ENCODE measurements at regions not wholly inside any gene's neighbourhood (a gene's known extent, or its start where the extent isn't known, plus 50 kb on each side); places are given as distances from the start of the nearest gene placed in this dataset.
"Not testable (repeated sequence)": the region's sequence is repeated elsewhere in the genome, so short reads cannot be mapped to it uniquely, and the experiment has no call there.

DNA sequence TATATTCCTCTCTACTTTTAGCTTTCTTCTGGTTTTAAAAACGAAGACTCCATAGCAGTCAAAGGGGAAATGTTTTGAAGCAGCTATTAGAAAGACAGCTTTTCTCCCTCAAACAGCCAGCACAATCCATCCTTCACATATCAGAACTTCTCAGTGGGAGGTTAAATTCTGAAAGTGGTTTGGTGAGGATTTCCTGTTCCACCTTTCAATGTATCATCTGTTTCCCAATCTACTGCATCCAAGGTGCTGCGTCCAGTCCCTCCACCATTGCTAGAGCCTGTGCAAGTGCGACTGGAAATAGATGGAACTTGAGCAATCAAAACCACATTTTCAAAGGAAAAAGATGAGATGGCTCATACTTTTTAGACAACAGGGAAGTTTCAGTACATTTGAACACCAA is 508.3 kb upstream of the ARID1B start:
- no peak for DNase-seq

DNA sequence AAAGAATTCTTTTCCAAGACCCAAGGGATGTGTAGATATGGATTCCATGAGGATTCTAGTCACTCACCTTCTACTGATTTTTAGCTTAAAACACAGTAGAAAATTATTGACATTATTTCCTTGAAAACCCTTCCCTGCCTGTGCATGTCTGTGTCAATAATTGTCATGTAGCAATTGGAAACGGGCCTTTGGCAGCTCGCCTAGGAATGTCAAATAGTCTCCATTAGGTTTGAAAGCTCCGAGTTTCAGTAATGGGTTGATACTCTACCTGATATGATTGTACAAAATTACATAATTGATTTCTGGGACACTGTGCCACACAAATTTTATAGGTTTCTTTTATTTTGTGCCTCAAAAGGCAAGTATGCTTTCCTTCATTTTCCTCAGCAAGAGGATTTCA is 515.2 kb upstream of the ARID1B start:
- no peak for DNase-seq

DNA sequence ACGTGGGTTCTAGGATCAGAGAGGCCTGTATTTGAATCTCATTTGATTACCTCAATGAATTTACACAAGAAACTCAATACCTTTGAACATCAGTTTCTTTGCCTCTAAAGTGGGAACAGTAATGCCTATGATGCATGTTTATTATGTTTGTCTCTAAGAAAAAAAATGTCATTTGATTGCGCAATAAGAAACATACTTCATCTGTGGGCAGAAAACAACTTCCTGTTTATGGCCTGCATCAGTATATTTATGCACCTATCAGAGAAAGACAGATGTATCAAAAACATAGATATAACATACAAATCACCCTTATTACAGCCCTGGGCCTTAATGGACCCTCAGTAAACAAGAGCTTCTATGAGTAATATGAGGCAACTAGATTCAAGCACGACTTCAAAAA is 516.4 kb upstream of the ARID1B start:
- DNase-seq = no peak

DNA sequence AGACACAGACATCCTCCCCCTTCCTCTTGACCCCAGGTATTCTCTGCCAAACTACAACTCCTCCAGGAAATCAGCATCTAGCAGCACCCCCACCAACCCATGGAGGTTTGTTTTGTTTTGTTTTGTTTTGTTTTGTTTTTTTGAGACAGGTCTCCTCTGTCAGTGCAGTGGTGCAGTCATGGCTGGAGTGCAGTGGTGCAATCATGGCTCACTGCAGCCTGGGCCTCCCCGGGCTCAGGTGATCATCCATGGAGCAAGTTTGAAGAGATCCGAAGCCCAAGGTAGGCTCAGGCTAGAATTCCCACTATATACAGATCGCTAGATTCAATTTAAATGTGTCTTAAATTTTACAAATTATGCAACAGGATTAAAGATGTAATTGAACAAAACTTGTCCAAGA is 518.2 kb upstream of the ARID1B start:
- no peak for DNase-seq

DNA sequence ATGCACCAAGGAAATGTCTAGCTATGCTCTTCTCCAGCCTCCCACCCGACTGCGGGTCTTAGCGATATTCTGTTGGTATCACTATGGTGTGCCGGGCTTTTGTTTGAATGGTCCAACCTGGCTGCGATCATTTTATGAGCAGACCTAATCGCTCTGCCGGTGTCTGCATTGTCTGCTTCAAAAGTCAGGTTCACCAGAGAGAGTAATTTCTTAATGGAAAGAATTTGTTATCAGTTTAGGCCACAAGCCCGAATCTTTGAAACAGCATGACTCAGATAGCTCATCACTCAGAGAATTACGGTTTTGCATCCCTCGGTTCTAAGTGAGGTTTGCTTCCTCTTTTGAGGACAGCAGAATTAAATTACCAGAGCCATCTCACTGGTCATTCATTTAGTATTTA is 521.0 kb upstream of the ARID1B start:
- no peak for DNase-seq

DNA sequence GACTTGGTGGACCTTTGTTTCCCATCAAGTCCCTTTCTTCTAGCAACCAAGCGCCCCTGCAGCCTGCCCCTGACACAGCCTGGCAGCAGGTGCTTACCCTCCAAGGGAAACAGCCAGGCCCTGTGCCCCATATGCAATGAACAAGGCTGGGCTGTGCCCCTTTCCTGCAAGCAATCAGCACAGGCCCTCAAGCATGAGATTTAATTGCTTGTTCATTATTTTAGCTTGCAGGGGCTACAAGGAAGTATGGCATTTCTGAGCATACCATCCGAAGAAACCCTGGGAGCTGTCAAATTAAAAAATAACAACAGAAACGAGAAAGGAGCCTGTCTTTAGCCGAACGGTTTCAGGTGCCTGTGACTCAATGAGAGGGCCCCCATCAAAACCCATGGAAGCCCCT is 522.9 kb upstream of the ARID1B start:
- no peak for DNase-seq

DNA sequence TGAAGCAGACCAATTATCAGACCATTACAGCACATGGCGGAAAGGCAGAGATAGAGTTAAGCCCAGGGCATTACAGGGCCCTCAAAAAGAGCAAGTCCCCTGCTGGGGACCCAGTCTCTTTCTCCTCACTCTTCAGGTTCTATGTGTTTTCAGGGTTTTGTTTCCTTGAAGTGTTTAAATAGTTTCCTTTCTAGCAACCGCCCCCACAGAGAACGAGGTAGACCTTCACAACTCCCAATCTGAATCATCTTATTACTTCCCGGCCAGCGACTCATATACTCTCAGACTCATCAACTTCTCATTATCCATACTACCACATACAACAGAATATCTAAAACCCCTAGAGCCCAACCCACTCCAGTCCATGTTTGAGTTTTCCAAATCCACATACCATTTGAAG is 526.6 kb upstream of the ARID1B start:
- DNase-seq = peak; percentile 24

DNA sequence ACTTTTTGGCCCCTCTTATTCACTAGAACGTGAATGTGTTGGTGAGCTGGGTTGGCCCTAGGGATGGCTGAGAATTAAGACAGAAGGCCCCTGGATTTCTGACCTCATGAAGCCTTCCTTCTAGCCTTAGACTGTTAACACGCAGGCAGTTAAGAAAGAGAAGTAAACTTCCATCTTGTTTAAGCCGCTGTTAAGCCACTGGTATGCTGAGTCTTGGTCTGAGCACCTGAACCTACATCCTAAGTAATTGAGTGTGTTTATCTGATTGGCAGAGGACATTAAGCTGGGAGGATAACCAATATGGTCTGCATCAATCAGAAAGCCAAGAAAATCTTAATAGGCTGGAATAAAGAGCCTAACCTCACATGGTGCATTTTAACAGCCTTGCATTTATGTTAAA is 535.0 kb upstream of the ARID1B start:
- DNase-seq = no peak

DNA sequence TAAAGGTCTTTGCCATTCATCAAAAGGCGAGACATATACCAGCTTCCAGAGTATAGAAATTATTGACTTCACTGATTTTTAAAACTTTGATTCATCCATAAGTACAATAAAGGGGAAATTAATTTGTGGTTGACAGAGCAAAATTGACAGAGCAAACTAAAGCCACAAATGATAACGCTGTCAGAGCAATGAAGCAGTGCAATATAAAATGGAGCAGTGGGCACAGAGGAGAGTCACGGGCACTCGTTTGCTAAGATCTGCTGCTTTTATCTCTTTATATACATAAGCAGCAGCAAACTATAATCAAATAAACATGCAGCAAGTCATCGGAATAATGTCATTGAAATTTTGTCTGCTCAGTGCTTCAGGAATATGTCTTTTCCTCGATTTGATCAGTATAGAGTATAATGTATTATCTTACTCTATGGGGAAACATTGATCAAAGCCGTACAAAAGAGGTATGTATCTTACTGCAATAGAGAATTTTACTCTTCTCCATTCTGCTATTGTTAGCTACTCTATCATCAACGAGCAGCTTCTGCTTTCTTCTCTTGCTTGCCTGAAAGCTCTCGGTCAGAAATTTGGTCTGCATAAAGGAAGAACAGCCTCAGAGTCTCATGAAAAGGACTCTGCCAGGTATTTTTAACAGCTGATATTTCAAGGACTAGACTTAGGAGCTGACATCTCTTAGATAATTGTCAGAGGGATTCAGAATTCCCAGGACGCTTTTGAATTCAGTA is 546.0 kb upstream of the ARID1B start:
- no peak for DNase-seq

DNA sequence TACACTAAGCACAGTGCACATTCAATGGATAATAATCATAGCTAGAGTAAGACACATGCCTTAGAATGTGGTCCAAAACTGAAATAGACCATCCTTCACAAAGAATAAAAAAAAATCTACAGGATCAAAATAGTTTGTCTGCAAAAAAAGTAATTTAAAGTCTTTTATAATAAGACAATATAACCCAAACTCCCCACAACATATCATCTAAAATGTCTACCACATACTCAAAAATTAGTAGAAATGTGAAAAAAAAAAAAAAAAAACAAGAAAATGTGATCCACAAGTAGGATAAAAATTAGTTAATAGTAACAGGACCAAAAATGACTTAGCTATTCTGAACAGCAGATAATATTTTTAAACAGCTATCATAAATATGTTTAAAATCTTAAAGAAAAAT is 557.2 kb upstream of the ARID1B start:
- no peak for DNase-seq

DNA sequence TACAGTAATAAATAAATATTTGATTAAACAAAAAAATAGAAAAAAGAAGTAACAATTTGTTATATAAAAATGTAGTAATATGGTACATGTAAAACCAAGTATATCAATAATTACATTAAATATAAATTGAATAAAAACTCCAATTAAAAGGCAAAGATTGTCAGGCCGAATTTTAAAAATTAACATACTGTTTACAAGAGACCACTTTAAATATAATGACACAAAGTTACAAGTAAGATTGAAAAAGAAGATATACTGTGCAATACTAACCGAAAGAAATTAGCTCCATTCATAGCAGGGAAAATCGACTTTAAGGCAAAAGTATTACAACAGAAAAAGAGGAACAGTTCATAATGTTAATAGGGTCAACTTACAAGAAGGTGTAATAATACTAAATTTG is 571.5 kb upstream of the ARID1B start:
- DNase-seq = no peak

DNA sequence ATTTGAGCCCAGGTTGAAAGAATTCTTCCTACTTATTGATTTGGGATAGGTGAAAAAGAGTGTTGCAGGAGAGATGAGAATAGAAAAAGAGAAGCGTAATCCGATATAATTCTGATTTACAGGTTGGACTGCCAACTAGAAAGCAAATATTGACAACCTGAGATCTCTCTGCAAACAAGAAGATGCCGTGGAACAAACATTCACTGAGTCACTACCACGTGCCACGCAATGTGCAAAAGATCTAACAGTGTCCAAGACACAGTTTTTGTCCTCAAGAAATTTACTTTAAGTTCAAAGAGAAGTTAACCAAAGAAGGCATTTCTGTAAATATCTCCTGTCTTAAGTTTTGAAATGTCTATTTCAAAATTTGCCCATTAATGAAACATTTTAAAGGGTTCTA is 578.0 kb upstream of the ARID1B start:
- no peak for DNase-seq

DNA sequence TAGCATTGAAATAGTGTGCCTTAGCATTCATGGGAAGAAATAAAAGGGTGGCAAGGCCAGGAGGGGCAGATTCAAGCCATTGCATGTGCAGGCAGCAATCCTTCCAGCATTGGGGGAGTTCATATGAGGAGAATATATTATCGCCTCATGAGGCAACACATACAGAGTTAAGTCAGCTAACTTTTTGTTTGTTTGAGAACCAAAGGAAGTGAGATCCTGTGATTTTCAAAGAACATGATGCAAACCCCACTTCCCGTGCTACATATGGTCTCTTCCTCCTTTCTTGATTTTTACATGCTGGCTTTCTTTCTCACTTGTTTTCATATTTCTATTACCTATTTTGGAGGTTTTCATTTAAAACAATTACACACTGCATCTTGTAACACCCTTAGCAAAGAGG is 579.7 kb upstream of the ARID1B start:
- DNase-seq = no peak

DNA sequence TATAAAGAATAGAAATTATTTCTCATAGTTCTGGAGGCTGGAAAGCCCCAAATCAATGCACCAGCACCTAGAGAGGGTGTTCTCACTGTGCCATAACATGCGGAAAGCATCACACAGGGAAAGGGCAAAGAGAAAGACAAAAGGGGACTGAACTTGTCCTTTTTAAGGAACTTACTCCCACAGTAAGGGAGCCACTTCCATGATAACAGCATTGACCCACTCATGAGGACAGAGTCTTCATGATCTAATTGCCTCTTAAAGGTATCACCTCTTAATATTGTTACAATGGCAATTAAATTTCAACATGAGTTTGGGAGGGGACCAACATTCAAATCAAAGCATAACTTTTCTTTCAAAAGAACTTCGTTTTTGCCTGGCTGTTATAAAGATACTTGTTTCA is 582.2 kb upstream of the ARID1B start:
- DNase-seq = no peak

DNA sequence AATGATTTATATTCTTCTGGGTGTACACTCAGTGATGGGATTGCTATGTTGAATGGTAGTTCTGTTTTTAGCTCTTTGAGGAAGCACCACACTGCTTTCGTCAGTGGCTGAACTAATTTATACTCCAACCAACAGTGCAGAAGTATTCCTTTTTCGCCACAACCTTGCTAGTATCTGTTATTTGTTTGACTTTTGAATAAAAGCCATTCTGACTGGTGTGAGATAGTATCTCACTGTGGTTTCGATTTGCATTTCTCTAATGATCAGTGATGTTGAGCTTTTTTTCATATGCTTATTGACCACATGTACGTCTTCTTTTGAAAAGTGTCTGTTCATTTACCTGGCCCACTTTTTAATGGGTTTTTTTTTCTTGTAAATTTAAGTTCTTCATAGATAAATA is 583.8 kb upstream of the ARID1B start:
- DNase-seq = no peak

DNA sequence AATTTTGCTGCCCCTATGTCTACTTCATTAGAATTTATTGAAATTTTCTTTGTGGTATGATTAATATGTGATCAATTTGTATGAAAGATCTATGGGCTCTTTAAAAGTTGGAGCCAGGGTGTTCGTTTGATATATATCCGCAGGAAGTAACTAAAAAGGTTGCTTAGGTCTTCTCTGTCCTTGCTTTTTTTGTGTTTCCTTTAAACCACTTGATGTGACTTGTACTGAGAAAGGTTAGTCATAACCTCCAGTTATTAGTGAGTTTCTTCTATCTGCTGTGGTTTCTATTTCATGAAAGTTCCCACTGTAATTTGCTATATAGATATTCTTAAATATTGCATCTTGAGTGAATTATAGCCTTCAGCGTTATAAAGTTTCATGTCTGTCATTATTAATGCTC is 585.3 kb upstream of the ARID1B start:
- no peak for DNase-seq

DNA sequence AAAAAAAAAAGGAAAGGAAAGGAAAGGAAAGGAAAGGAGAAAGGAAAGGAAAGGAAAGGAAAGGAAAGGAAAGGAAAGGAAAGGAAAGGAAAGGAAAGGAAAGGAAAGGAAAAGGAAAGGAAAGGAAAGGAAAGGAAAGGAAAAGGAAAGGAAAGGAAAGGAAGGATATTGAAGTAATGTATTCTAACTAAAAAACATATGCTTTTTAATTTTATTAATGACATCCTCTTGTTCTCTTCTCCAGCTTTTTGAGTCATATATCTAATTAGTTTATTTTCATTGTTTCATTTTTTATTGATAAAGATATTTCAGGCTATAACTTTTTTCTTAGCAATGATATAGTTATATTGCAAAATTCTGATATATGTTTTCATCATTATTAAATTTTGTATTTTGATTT is 585.8 kb upstream of the ARID1B start:
- not testable (repeated sequence) for DNase-seq

DNA sequence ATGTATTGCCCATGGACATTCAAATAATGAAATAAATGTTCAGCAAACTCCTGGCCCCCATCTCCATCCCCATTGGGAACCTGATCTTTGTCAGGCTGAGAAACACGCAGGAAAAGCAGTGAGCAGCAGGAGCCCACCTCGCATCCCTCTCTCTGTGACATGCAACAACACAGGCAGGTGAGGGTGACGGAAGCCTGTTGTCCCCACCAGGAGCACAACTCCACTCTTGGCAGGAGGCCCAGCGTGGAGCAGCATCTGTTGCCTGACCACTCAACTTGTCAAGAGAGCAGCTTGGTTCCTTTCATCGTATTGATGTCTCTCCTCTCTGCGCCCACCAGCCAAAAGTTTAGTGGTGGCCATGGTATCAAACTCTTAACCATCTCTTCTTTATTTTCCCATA is 586.9 kb upstream of the ARID1B start:
- no peak for DNase-seq

DNA sequence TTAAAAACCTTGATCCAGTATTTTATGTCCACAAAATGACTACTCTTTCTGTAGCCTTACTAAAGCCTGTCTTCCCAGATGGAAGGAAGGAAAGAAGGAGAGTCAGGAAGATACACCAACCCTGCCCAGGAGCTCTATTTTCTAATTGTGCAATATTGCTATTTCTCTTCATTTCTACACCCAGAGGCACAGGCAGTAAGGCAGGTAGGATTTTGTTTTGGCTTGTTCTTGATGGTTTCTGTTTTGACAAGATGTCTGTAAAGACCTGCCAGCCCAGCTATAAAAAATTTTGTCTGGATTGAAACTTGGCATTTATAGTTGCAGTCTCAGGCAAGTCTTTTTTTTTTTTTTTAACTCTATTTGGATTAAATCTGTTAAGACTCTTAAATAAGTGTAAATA is 587.5 kb upstream of the ARID1B start:
- DNase-seq = no peak

DNA sequence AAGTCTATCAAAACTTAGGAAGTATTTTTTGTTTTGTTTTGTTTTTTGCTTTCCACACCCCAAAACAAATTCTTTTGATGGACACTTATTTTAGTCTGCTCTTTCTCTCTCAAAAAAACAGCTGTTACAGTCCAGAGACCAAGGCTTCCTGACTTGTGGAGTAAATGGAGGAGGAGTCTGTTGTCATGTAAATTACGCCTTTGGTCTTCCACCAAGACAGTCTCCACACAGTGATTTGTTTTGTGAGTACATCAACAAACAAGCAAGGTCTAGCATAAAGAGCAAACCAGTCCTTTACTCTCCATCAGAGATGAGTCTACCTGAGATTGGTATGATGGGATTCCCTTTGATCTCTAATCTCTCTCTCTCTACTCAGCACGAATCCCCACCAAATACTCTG is 588.0 kb upstream of the ARID1B start:
- no peak for DNase-seq

DNA sequence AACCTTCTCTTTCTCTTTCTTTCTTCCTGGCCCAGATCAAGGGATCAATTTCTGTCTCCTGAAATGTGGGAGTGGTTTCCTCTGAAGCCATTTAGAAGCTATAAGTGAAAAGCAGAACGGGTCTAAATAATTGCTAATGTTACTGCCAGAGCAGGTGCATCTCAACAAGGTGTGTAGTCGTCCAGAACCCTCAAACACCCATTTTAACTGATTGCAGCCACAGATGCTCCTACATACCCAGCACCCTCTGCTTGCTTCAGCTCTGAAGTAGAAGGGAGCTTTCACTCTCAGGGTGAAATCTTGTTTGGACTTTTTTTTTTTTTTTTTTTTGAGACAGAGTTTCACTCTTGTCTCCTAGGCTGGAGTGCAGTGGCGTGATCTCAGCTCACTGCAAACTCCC is 592.1 kb upstream of the ARID1B start:
- no peak for DNase-seq

DNA sequence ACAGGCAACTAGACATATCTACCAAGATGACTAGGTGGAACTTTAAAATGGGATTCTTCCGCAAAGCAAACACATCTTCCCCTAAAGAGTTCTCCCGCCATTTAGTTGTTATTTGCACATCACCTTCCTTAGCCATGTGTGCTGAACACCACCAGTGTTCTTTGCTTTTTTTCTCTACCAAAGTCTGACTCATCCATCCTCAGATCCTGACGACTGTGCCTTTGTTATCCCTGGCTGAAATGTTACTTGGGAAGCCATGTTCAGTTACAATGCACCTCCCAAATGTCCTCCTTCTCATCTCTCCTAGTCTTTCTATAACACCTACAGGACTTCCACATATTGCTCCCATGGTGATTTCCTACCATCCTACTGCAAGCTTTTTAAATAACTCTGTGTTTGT is 593.5 kb upstream of the ARID1B start:
- no peak for DNase-seq

DNA sequence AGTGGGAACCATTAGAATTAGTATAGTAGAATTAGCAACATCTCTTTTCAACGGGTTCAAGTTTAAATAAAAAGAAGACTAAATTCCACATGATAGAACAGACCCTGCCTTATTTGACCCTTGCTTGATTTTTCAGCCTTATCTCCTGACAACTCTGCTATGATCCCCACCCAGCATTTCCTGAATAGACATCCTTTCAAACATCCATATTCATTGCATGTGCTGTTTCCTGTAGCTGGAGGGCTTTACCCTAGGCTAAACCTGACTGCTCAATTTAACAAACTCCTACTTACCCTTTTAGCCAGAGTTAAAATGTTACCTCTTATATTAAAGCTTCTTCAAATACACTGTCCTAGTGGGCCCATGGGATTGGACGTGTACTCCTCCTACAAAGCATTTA is 594.8 kb upstream of the ARID1B start:
- no peak for DNase-seq

DNA sequence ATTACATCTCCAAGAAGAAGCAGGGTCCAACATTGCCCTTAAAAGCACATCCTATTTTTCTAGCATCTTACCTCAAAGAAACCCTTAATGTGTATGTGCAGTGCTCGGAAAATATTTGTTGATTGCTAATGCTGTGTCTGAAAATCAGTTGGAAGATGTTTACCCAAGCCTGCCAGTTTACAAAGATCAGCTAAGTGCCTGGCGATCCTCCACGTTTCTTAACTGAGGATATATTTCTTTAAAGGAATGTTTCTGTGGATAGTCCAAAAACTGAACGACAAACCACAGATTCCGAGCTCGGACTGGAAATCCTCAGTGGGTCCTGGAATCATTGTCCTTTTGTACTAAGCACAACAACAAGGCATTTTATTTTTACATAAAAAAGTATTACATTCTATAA is 595.7 kb upstream of the ARID1B start:
- DNase-seq = no peak

DNA sequence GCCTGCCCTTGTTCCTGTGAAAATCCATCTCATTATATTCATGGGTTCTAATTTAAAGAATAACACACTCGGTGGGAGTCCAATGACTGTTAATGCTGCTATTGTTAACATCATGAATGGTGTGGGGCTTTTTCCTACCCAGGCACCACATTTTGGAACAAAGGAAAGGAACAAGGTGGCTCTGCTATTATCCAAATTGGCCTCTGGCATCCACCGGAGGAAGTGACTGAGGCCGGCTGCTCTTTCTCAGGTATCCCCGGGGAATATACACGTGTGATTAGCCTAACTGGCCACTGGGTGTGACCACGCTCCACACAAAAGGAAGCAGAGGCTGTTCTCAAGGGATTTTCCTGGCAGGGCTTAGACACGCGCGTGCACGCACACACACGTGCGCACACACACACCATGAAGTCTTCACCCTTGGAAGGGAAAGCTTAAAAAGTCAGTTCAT is 601.2 kb upstream of the ARID1B start:
- DNase-seq = no peak

DNA sequence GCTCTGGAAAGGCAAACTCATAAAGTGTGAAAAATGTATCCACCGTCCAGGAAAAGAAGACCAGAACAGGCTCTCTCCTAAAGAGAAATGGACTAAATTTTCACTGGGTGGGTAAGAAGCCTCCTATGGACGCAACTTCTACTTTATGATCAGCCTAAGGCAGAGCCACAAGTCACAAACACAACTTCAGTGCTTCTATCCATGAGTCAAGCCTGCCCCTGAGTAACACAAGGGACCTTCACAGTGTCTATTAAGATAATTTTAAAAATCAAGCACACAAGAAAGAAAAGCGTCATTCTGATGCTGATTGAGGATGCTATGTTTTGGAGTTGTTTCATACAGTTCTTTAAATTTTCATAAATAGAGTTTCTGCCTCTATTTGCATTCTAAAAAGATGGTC is 601.7 kb upstream of the ARID1B start:
- no peak for DNase-seq

Data from activated naive CD4-positive, alpha-beta T cell treated with Interleukin-2 at 50 U/mL for 16 hours (primary cell).